Endothelial cell of umbilical vein (primary cell): ENCODE measurements at regions not wholly inside any gene's neighbourhood (a gene's known extent, or its start where the extent isn't known, plus 50 kb on each side); places are given as distances from the start of the nearest gene placed in this dataset.

Source experiments
- BruUV-seq: library from RNA; stranded (reverse); fragments of 400-500 nt; replicated peaks from 2 replicates; lab custom pipeline; 2021; lab: Mats Ljungman, UMichigan
- CTCF ChIA-PET: fragments of 300-600, 350-600 bp; sonication (Branson Sonifier 250); formaldehyde crosslinking; loops from one replicate; lab custom pipeline; 2021; ENCODE audit warnings: antibody characterized with exemption, inconsistent platforms; lab: Charles Lee
- POLR2A ChIA-PET: fragments of 300-600, 350-600 bp; sonication (Branson Sonifier 250); formaldehyde crosslinking; loops from one replicate; lab custom pipeline; 2021; ENCODE audit warnings: antibody characterized with exemption, inconsistent platforms; lab: Charles Lee
- DNase-seq: peaks from one replicate; pipeline ENCODE4 v3.0.0-alpha.2; 2011; ENCODE audit warnings: low read depth, low spot score
- FAIRE-seq: peaks from 2 replicates; lab custom pipeline; 2011; peaks lifted over from hg19 to GRCh38; lab: Jason Lieb, UNC
- H2AFZ ChIP-seq: 2 replicates; pipeline ENCODE4 v1.6.0; 2012; ENCODE audit warnings: low read depth, low read length, control low read depth, inconsistent platforms
- H3K27ac ChIP-seq: 2 replicates; pipeline ENCODE4 v1.5.1; 2011; ENCODE audit warnings: low read depth, mild to moderate bottlenecking, control low read depth, low read length, moderate library complexity; ENCODE audit not compliant: insufficient read depth
- H3K27me3 ChIP-seq, 2 experiments: 2 replicates each; pipeline versions ENCODE4 v1.6.0 to v1.6.1; 2011; ENCODE audit warnings: low read length in 2 of 2, mixed read lengths in 1 of 2; ENCODE audit not compliant: control insufficient read depth in 2 of 2, insufficient read depth in 2 of 2
- H3K36me3 ChIP-seq, 2 experiments: 2 replicates in 1 of 2; 3 replicates in 1 of 2; pipeline ENCODE4 v1.5.1; 2011; ENCODE audit warnings: low read length in 2 of 2, mild to moderate bottlenecking in 1 of 2, moderate library complexity in 1 of 2; ENCODE audit not compliant: control insufficient read depth in 2 of 2, insufficient read depth in 2 of 2; ENCODE audit errors: extremely low read depth in 1 of 2
- H3K4me1 ChIP-seq: 3 replicates; pipeline ENCODE4 v1.5.1; 2011; ENCODE audit warnings: mild to moderate bottlenecking, low read length; ENCODE audit not compliant: control insufficient read depth, insufficient read depth; ENCODE audit errors: extremely low read depth
- H3K4me2 ChIP-seq: 2 replicates; pipeline ENCODE4 v1.6.1; 2011; ENCODE audit warnings: low read length, control low read depth, mixed read lengths; ENCODE audit not compliant: insufficient read depth
- H3K4me3 ChIP-seq, 3 experiments: fragments of 200-600 bp in 1 of 3; sonication (generic), shearing (Covaris generic) in 1 of 3; replicated peaks in 1 of 3; 2 replicates each; pipeline ENCODE4 v1.5.1; 2011 to 2016; ENCODE audit warnings: control low read depth in 3 of 3, low read length in 3 of 3, mild to moderate bottlenecking in 2 of 3, inconsistent platforms in 1 of 3, low read depth in 1 of 3, moderate library complexity in 1 of 3; ENCODE audit not compliant: insufficient read depth in 1 of 3
- H3K79me2 ChIP-seq: 2 replicates; pipeline ENCODE4 v1.6.0; 2012; ENCODE audit warnings: low read length, inconsistent platforms; ENCODE audit not compliant: control insufficient read depth, insufficient read depth
- H3K9ac ChIP-seq: replicated peaks from 2 replicates; pipeline ENCODE3; 2011; ENCODE audit warnings: low read length, control low read depth; ENCODE audit not compliant: insufficient read depth; ENCODE audit errors: extremely low read depth
- H3K9me1 ChIP-seq: replicated peaks from 3 replicates; pipeline ENCODE4 v1.6.0; 2011; ENCODE audit warnings: mild to moderate bottlenecking, low read length; ENCODE audit not compliant: control insufficient read depth, insufficient read depth; ENCODE audit errors: extremely low read depth
- H3K9me3 ChIP-seq: replicated peaks from 2 replicates; pipeline ENCODE4 v1.5.1; 2012; ENCODE audit warnings: low read length, inconsistent platforms; ENCODE audit not compliant: control insufficient read depth, insufficient read depth
- H4K20me1 ChIP-seq: replicated peaks from 2 replicates; pipeline ENCODE3; 2011; ENCODE audit warnings: mild to moderate bottlenecking, low read length; ENCODE audit not compliant: control insufficient read depth, insufficient read depth; ENCODE audit errors: extremely low read depth
- EZH2 ChIP-seq: IDR thresholded peaks from 2 replicates; pipeline ENCODE4 v1.6.1; 2012; ENCODE audit warnings: borderline replicate concordance, low read depth, mild to moderate bottlenecking, moderate library complexity, low read length, inconsistent platforms; ENCODE audit not compliant: severe bottlenecking
- FOS ChIP-seq: IDR thresholded peaks from 2 replicates; pipeline ENCODE4 v1.6.1; 2011; ENCODE audit warnings: mild to moderate bottlenecking, low read length, moderate library complexity, borderline replicate concordance; ENCODE audit not compliant: insufficient read depth
- GATA2 ChIP-seq: IDR thresholded peaks from 2 replicates; pipeline ENCODE4 v1.7.0; 2011; ENCODE audit warnings: low read depth, mild to moderate bottlenecking, moderate library complexity, mixed read lengths, low read length; ENCODE audit not compliant: insufficient read length, insufficient read depth
- JUN ChIP-seq: IDR thresholded peaks from 2 replicates; pipeline ENCODE4 v1.6.1; 2011; ENCODE audit warnings: borderline replicate concordance, low read depth; ENCODE audit not compliant: insufficient read length, insufficient read depth
- MAX ChIP-seq: IDR thresholded peaks from 2 replicates; pipeline ENCODE4 v1.6.1; 2011; ENCODE audit not compliant: insufficient read depth, insufficient read length
- MYC ChIP-seq: IDR thresholded peaks from one replicate; pipeline ENCODE4 v1.6.1; 2011; ENCODE audit warnings: mild to moderate bottlenecking, low read depth, low read length
- POLR2A ChIP-seq: IDR thresholded peaks from 2 replicates; pipeline ENCODE4 v1.6.1; 2012; ENCODE audit warnings: low read depth, mild to moderate bottlenecking, control low read depth, low read length
- POLR2AphosphoS5 ChIP-seq: IDR thresholded peaks from 2 replicates; pipeline ENCODE4 v1.6.1; 2012; ENCODE audit warnings: low read depth, mild to moderate bottlenecking, control low read depth, low read length, moderate library complexity; ENCODE audit not compliant: insufficient read depth
- dilution Hi-C: fragments of 300-500 bp; cut with MboI; formaldehyde crosslinking; loops from one replicate; pipeline ENCODE4 v1.15.0; 2019; ENCODE audit warnings: low sequenced_read_pairs; ENCODE audit not compliant: extremely low pct_ligation_motif_present
- intact Hi-C: fragments of 100-400 bp; cut with micrococcal nuclease; formaldehyde crosslinking; loops from one replicate; pipeline ENCODE4 v1.10.0; 2022
- TF ChIP-seq, protein P1 (sequence below), 2 donors: IDR thresholded peaks; 1 replicate in 1 of 2; 2 replicates in 1 of 2; pipeline ENCODE4 v1.5.1; 2011; ENCODE audit warnings: low read length in 2 of 2, mild to moderate bottlenecking in 2 of 2, moderate library complexity in 2 of 2, control low read depth in 1 of 2, inconsistent platforms in 1 of 2, low read depth in 1 of 2; ENCODE audit not compliant: insufficient read depth in 1 of 2; ENCODE audit errors: extremely low read depth in 1 of 2

- H3K79me2 ChIP-seq, result no peaks in the 10 kb centered on the region
- no peak for TF ChIP-seq EZH2
- no peak for TF ChIP-seq MAX
- no peak for TF ChIP-seq POLR2AphosphoS5
- no peak for TF ChIP-seq MYC
- no peak for TF ChIP-seq JUN
- TF ChIP-seq, protein P1, sequence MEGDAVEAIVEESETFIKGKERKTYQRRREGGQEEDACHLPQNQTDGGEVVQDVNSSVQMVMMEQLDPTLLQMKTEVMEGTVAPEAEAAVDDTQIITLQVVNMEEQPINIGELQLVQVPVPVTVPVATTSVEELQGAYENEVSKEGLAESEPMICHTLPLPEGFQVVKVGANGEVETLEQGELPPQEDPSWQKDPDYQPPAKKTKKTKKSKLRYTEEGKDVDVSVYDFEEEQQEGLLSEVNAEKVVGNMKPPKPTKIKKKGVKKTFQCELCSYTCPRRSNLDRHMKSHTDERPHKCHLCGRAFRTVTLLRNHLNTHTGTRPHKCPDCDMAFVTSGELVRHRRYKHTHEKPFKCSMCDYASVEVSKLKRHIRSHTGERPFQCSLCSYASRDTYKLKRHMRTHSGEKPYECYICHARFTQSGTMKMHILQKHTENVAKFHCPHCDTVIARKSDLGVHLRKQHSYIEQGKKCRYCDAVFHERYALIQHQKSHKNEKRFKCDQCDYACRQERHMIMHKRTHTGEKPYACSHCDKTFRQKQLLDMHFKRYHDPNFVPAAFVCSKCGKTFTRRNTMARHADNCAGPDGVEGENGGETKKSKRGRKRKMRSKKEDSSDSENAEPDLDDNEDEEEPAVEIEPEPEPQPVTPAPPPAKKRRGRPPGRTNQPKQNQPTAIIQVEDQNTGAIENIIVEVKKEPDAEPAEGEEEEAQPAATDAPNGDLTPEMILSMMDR (IDR thresholded peaks at IDR 0.05; ENCODE audit: extremely low read depth in 1 of 2, insufficient read depth in 1 of 2, low read depth in 1 of 2, low read length in 2 of 2), result no peak
- TF ChIP-seq POLR2A, result no peak
- no peak for TF ChIP-seq GATA2
- no peak for TF ChIP-seq FOS
- H3K4me3 ChIP-seq, result no peak overlapping the region
- H3K4me1 ChIP-seq, result no peaks in the 10 kb centered on the region
- intact Hi-C loops (no loop called here), dilution Hi-C loops (no loop called here)
- DNase-seq (no peak), FAIRE-seq (no peak)
- ChIA-PET POLR2A (no interaction called here), CTCF (no interaction called here)
- BruUV-seq, result no TSS peak
- no peaks in the 10 kb centered on the region for H4K20me1 ChIP-seq
- H3K9me3 ChIP-seq, result no peaks in the 10 kb centered on the region
- no peak overlapping the region for H3K4me2 ChIP-seq
- H2AFZ ChIP-seq, result no peak overlapping the region
- no peaks in the 10 kb centered on the region for H3K27me3 ChIP-seq
- H3K36me3 ChIP-seq, result no peaks in the 10 kb centered on the region
- H3K9ac ChIP-seq, result no peak overlapping the region
- H3K9me1 ChIP-seq, result no peaks in the 10 kb centered on the region
- H3K27ac ChIP-seq, result no peak overlapping the region
These were observed 59.0 kb upstream of the PDZRN3 start for GRCh38 chr3:73683706-73684105.
